ENCODE measurements at regions not wholly inside any gene's neighbourhood (a gene's known extent, or its start where the extent isn't known, plus 50 kb on each side); places are given as distances from the start of the nearest gene placed in this dataset.

- H3K4me3 ChIP-seq (ENCODE audit: low read depth, low read length), result no peak overlapping the region
- TF ChIP-seq, protein P1, sequence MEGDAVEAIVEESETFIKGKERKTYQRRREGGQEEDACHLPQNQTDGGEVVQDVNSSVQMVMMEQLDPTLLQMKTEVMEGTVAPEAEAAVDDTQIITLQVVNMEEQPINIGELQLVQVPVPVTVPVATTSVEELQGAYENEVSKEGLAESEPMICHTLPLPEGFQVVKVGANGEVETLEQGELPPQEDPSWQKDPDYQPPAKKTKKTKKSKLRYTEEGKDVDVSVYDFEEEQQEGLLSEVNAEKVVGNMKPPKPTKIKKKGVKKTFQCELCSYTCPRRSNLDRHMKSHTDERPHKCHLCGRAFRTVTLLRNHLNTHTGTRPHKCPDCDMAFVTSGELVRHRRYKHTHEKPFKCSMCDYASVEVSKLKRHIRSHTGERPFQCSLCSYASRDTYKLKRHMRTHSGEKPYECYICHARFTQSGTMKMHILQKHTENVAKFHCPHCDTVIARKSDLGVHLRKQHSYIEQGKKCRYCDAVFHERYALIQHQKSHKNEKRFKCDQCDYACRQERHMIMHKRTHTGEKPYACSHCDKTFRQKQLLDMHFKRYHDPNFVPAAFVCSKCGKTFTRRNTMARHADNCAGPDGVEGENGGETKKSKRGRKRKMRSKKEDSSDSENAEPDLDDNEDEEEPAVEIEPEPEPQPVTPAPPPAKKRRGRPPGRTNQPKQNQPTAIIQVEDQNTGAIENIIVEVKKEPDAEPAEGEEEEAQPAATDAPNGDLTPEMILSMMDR (IDR thresholded peaks at IDR 0.05; ENCODE audit: low read depth, low read length, missing control alignments), result no peak
- no peak for DNase-seq (ENCODE audit: low read depth)
These were observed 533.7 kb downstream of the QKI start for GRCh38 chr6:163948250-163948649.

GRCh38 chr6:163947276-163947675 lies 532.8 kb downstream of the QKI start:
- TF ChIP-seq, protein P1 (IDR thresholded peaks at IDR 0.05; ENCODE audit: low read depth, low read length, missing control alignments), result no peak
- no peak for DNase-seq (ENCODE audit: low read depth)
- H3K4me3 ChIP-seq (ENCODE audit: low read depth, low read length), result no peak overlapping the region

DNA sequence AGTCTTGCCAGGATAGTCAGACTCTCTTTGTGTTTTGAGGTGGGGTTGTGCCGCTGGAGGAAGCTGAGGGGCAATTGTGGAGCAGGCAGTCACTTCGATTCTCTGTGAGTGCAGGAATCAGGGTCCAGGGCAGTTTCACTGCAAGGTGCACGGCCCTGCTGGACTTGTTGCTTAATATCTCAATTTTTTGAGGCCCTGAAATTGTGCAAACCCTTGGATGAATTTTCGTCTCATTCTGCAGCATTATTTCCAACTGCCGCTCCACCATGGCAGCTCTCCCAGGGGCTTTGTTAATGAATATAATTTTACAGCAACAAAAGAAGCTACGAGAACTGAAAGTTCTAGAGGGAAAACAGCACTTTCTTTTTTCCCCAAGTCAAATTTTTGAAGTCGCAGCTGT lies 531.9 kb downstream of the QKI start:
- TF ChIP-seq, protein P1 (IDR thresholded peaks at IDR 0.05; ENCODE audit: low read depth, low read length, missing control alignments), result no peak
- no peak for DNase-seq (ENCODE audit: low read depth)
- H3K4me3 ChIP-seq (ENCODE audit: low read depth, low read length), result no peak overlapping the region

- TF ChIP-seq, protein P1 (IDR thresholded peaks at IDR 0.05; ENCODE audit: low read depth, low read length, missing control alignments), result no peak
- no peak for DNase-seq (ENCODE audit: low read depth)
- no peak overlapping the region for H3K4me3 ChIP-seq (ENCODE audit: low read depth, low read length)
These were observed 531.3 kb downstream of the QKI start for GRCh38 chr6:163945808-163946207.

DNA sequence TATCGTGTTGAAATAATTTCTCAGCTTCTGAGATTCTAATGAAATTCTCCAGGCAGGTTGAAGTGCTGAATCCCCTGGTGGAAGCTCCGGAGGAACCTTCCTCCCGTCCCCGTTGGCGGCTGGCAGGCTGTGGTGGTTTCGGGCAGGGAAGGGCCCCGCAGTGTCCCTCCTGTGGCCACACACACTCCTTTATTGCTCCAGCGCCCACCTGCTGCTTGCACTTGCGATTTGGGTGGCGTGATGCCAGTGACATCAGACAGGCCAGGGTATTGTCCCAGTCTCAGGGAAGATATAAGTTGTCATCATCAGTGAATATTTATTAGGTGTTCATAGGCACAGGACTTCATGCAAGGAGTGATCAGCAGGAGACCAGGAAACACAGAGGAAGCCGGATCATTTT lies 530.4 kb downstream of the QKI start:
- no peak overlapping the region for H3K4me3 ChIP-seq (ENCODE audit: low read depth, low read length)
- TF ChIP-seq, protein P1 (IDR thresholded peaks at IDR 0.05; ENCODE audit: low read depth, low read length, missing control alignments), result no peak
- DNase-seq (ENCODE audit: low read depth), result no peak

DNA sequence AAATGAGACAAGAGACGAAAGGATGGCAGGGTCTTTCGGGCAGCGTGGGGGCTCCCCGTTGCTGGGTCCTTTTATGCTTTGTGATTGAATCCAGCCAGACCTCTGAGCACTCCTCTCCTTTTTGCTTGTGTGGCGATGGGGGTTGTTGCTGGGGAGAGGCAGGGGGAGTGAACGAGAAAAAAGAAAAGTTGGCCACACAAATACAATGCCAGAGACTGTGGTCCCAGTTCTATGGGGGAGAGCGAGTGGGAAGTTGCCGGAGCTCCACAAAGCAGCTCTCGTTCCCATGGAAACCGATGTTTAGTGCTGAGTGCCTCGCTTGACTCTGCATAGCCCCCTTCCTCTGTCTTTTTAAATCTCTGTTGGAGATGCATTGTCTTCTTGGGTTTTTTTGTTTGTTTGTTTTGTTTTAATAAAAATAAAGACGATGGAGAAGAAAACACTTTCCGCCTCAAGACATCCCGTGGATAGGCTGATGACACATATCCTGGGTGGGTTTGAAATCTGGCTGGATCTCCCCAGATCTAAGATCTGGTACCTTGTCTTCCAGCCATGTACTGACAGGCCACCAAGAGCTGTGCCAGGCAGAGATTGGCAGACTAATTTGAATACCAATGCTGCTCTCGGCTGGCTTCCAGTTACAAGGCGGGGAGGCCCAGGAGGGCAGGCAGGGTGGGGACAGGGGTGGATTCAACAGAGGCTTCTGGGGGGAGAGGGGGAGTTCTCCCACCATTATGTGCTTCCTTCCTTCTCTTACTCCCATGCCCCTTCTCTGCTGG lies 529.3 kb downstream of the QKI start:
- no peak overlapping the region for H3K4me3 ChIP-seq (ENCODE audit: low read depth, low read length)

More for the DNA sequence above, 529.3 kb downstream of the QKI start:
- DNase-seq (ENCODE audit: low read depth), result no peak
- TF ChIP-seq, protein P1 (IDR thresholded peaks at IDR 0.05; ENCODE audit: low read depth, low read length, missing control alignments), result no peak

All from GM12864 (cell line).